GM18505 (cell line): ENCODE measurements at regions not wholly inside any gene's neighbourhood (a gene's known extent, or its start where the extent isn't known, plus 50 kb on each side); places are given as distances from the start of the nearest gene placed in this dataset.
A peak's percentile ranks its signal among the peaks of the same experiment; 100 is the strongest.

Experiments used
- ATAC-seq: cut with Tn5 transposase; IDR thresholded peaks from one replicate; pipeline ENCODE4 v1.9.1; 2021; ENCODE audit not compliant: unreplicated experiment
- POLR2A ChIP-seq: IDR thresholded peaks from 4 replicates; pipeline ENCODE4 v1.6.1; 2011; ENCODE audit warnings: borderline replicate concordance; ENCODE audit not compliant: insufficient read depth, insufficient read length; ENCODE audit errors: extremely low read depth

GRCh38 chr5:114210662-114211061 is 151.2 kb upstream of the KCNN2 start:
- TF ChIP-seq POLR2A, result no peak
- ATAC-seq, result no peak

DNA sequence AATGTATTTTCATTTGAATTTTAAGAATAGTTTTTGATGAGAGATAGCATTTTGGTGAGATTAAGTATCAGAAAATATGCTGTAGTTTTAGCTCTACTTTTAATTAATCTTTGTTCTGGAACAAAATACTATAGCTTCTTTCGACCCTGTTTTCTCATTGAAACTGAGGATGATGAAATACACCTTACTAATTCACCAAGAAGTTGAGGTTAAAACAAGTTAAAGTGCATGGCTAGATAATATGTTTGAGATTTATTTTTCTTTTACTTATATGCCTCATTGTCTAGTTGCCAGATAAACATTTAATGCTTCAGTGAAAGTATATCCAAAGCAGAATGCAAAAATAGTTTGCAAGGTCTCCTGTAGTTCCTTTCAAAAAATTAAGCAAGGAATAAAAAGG is 140.1 kb upstream of the KCNN2 start:
- ATAC-seq, result no peak

DNA sequence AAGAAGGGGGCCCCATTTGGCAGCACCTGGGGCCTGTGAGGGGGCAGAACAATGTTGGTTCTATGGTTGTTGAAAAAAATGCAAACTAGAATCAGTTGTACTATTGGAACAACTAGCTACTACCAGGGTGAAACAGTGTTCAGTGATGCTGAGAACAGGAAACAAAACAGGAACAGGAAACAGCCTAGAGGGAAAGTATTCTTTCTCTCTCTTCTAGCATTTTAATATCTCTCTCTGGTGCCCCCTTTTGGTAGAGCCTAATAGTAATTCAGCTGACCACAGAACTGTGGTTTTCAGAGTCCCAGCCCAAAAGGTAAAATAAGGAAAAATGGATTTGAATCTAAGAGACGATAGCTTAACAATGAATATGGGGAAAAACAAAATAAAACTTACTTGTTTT is 138.0 kb upstream of the KCNN2 start:
- ATAC-seq, result peak; percentile 94

More for the DNA sequence above, 140.1 kb upstream of the KCNN2 start:
- no peak for TF ChIP-seq POLR2A

GRCh38 chr5:114237766-114238165 is 124.1 kb upstream of the KCNN2 start:
- no peak for ATAC-seq
- TF ChIP-seq POLR2A, result no peak

More for the DNA sequence above, 138.0 kb upstream of the KCNN2 start:
- no peak for TF ChIP-seq POLR2A

DNA sequence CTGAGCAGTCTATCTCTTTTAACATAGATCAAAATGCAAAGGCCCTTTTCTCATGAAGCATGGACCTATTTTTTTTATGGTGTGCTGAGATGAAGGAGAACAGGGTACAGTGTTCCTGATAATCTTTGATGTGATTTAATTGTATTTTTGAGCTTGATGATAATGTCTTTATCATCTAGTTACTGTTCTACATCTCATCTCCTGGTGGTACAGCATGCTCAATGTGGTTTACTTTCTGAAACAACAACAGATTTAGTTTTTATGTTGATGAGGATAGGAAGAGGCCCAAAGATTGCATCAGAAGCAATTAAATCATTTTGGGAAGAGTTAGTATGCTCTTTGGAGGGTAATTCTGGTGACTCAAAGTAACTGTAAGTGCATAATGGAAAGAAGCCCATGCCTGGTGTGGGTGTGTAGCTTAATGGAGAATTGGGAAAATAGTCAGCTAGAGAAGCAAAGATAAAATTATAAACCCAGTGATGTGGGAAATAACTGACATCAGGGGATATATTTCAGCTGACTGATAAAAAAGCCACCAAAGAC is 123.0 kb upstream of the KCNN2 start:
- ATAC-seq, result no peak
- TF ChIP-seq POLR2A, result no peak

- ATAC-seq, result no peak
Observed at GRCh38 chr5:114243281-114243971, 118.4 kb upstream of the KCNN2 start.

GRCh38 chr5:114243972-114244317 is 117.9 kb upstream of the KCNN2 start:
- TF ChIP-seq POLR2A, result no peak
- ATAC-seq, result peak; percentile 76

More at GRCh38 chr5:114243281-114243971, 118.4 kb upstream of the KCNN2 start:
- no peak for TF ChIP-seq POLR2A

- no peak for ATAC-seq
- no peak for TF ChIP-seq POLR2A
Observed at GRCh38 chr5:114249823-114250222, 112.0 kb upstream of the KCNN2 start.

DNA sequence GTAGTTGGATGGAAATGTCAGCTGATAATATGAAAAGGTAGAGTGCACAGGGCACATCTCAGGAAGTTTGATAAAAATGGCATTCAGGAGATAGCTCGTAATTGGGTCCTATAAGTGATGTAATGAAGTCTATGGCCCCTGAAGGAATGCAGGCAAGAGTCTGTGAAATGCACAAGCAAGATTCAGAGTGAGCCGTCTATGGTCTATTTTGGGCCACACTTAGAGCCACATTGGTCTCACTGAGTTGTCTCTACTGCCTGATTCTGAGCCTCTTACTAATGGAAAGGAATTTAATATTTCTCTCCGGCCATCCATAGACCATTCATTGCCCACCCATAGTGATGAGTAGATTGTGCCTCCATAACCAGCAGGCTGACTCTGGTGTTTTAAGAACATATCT is 111.3 kb upstream of the KCNN2 start:
- no peak for TF ChIP-seq POLR2A
- ATAC-seq, result no peak

- no peak for ATAC-seq
- TF ChIP-seq POLR2A, result no peak
Observed at GRCh38 chr5:114252226-114252625, 109.6 kb upstream of the KCNN2 start.

DNA sequence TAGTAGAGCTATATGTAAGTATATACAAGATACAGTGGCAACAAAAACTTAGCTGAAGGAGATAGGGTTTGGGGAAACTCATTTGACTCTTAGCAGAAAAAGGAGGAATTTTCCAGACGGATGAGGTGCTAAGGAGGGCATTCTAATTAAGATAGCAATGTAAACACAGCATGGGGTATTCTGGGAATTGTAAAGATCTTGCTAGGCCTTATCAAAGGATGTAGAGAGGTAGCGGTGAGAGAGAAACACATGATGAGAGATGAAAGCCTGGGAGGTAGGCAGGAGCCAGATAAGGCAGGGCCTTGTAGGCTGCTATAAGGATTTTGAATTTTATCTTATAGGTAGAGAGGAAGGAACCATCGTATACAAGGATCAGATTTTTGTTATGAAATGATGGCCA is 106.6 kb upstream of the KCNN2 start:
- ATAC-seq, result no peak
- TF ChIP-seq POLR2A, result no peak

- no peak for ATAC-seq
- TF ChIP-seq POLR2A, result no peak
Observed at GRCh38 chr5:114261989-114262388, 99.9 kb upstream of the KCNN2 start.

DNA sequence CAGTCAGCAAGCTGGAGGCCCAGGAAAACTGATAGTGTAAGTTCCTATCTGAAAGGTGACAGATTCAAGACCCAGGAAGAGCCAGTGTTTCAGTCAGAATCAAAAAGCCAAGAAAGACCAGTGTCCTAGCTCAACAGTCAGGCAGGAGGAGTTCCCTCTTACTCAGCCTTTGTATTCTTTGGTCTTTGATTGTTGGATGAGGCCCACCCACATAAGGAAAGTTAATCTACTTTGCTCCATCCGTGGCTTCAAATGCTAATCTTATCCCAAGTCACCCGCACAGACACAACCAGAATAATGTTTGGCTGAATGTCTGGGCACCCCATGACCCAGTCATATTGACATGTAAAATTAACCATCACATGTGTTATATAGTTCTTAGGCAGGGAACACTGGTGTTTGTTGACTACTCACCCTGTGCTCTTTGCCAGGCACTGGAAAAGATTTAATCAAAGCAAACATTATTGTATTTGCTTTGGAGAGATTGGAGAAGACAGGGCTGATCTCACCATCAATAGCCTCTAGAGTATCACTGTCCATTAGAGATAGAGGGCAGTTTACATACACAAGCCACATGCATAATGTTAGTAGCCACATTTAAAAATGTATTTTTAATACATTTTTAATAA is 96.3 kb upstream of the KCNN2 start:
- ATAC-seq, result no peak
- TF ChIP-seq POLR2A, result no peak

DNA sequence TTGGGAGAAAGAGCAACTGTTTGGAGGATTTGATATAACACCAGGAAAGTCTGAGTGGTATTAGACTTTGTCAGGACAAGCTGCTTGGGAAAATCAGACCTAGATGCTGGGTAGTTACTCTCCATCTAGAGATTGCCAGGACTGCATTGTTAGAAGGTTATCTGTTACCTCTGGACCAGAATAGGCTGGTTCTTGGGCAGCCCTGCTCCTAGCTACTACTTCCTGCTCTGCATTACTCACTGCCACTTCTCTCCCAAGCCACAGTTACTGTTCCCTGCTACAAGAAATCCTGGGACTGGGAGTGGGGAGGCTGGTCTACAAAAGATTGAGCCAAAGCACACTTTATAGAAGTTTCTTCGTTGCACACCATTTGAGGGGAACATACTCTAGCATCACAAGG is 95.5 kb upstream of the KCNN2 start:
- no peak for TF ChIP-seq POLR2A
- ATAC-seq, result no peak

GRCh38 chr5:114296191-114296590 is 65.7 kb upstream of the KCNN2 start:
- ATAC-seq, result no peak
- TF ChIP-seq POLR2A, result no peak

DNA sequence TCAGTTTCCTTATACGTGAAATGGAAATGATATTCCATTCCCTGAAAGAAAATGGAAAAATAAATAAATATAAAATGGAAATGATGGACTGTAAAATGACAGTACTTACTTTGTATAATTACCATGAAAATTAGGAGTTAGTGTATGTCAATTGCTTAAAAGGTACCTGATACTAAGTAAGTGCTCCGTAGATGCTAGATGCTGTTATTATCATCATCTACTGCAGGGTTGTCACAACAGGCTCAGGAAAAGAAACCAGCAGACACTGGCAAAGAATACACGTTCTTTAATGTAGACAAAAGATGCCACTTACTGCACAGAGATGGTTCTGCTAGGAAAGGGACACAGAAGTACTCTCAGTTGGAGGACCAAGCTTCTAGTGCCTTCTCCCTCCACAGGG is 64.0 kb upstream of the KCNN2 start:
- TF ChIP-seq POLR2A, result no peak
- no peak for ATAC-seq
